H9 (cell line): ENCODE measurements at regions not wholly inside any gene's neighbourhood (a gene's known extent, or its start where the extent isn't known, plus 50 kb on each side); places are given as distances from the start of the nearest gene placed in this dataset.
"Not testable (repeated sequence)": the region's sequence is repeated elsewhere in the genome, so short reads cannot be mapped to it uniquely, and the experiment has no call there.

ENCODE experiments used
- DNase-seq: peaks from one replicate; pipeline ENCODE4 v3.0.0-alpha.2; 2017
- H2AFZ ChIP-seq: one replicate; pipeline ENCODE4 v1.6.1; 2013; ENCODE audit warnings: mild to moderate bottlenecking, low read length, control low read depth, moderate library complexity
- H2AK5ac ChIP-seq: 2 replicates; pipeline ENCODE4 v1.6.1; 2013; ENCODE audit warnings: low read length, control low read depth, mixed read lengths; ENCODE audit not compliant: insufficient read length
- H2BK120ac ChIP-seq: one replicate; pipeline ENCODE4 v1.6.1; 2013; ENCODE audit warnings: low read depth, mild to moderate bottlenecking, low read length, control low read depth, inconsistent platforms; ENCODE audit not compliant: poor library complexity, severe bottlenecking
- H2BK12ac ChIP-seq: 2 replicates; pipeline ENCODE4 v1.6.1; 2013; ENCODE audit warnings: low read length, control low read depth, mixed read lengths, low read depth; ENCODE audit not compliant: insufficient read length
- H2BK15ac ChIP-seq: 2 replicates; pipeline ENCODE4 v1.6.1; 2013; ENCODE audit warnings: low read depth, low read length, control low read depth
- H2BK20ac ChIP-seq: one replicate; pipeline ENCODE4 v1.6.1; 2013; ENCODE audit warnings: low read depth, mild to moderate bottlenecking, low read length, control low read depth, inconsistent platforms; ENCODE audit not compliant: poor library complexity, severe bottlenecking
- H2BK5ac ChIP-seq: 2 replicates; pipeline ENCODE4 v1.6.1; 2013; ENCODE audit warnings: low read length, control low read depth, mixed read lengths; ENCODE audit not compliant: insufficient read length
- H3K14ac ChIP-seq: 2 replicates; pipeline ENCODE4 v1.6.1; 2013; ENCODE audit warnings: low read length, control low read depth; ENCODE audit not compliant: insufficient read depth
- H3K18ac ChIP-seq: 2 replicates; pipeline ENCODE4 v1.6.1; 2013; ENCODE audit warnings: low read depth, mild to moderate bottlenecking, mixed read lengths, low read length, control low read depth; ENCODE audit not compliant: insufficient read length
- H3K23ac ChIP-seq: 2 replicates; pipeline ENCODE4 v1.6.1; 2013; ENCODE audit warnings: low read length, control low read depth, mixed read lengths, low read depth; ENCODE audit not compliant: insufficient read length
- H3K23me2 ChIP-seq: 2 replicates; pipeline ENCODE4 v1.6.1; 2013; ENCODE audit warnings: low read depth, mild to moderate bottlenecking, mixed read lengths, low read length, control low read depth; ENCODE audit not compliant: insufficient read length, poor library complexity, severe bottlenecking
- H3K27ac ChIP-seq: 2 replicates; pipeline ENCODE4 v1.5.1; 2013; ENCODE audit warnings: low read length, control low read depth, mixed read lengths, low read depth; ENCODE audit not compliant: insufficient read length
- H3K27me3 ChIP-seq: 2 replicates; pipeline ENCODE4 v1.6.1; 2013; ENCODE audit warnings: low read length, control low read depth, inconsistent platforms; ENCODE audit not compliant: insufficient read depth
- H3K4ac ChIP-seq: 2 replicates; pipeline ENCODE4 v1.6.1; 2013; ENCODE audit warnings: low read depth, mild to moderate bottlenecking, control low read depth, inconsistent platforms, low read length, moderate library complexity
- H3K4me1 ChIP-seq: 2 replicates; pipeline ENCODE4 v1.6.1; 2013; ENCODE audit warnings: low read length, control low read depth, inconsistent platforms; ENCODE audit not compliant: insufficient read depth
- H3K4me2 ChIP-seq: 2 replicates; pipeline ENCODE4 v1.6.1; 2013; ENCODE audit warnings: low read length, control low read depth, mixed read lengths; ENCODE audit not compliant: insufficient read length, insufficient read depth
- H3K56ac ChIP-seq: 2 replicates; pipeline ENCODE4 v1.6.1; 2013; ENCODE audit warnings: low read depth, mild to moderate bottlenecking, mixed read lengths, low read length, control low read depth; ENCODE audit not compliant: insufficient read length
- H3K79me1 ChIP-seq: 2 replicates; pipeline ENCODE4 v1.6.1; 2013; ENCODE audit warnings: low read depth, mild to moderate bottlenecking, moderate library complexity, low read length, control low read depth, inconsistent platforms; ENCODE audit not compliant: insufficient read depth, poor library complexity, severe bottlenecking
- H3K79me2 ChIP-seq: 2 replicates; pipeline ENCODE4 v1.6.1; 2013; ENCODE audit warnings: low read length, control low read depth, inconsistent platforms; ENCODE audit not compliant: insufficient read depth
- H3K9ac ChIP-seq: 2 replicates; pipeline ENCODE4 v1.6.1; 2013; ENCODE audit warnings: low read length, control low read depth, mixed read lengths; ENCODE audit not compliant: insufficient read length; ENCODE audit errors: extremely low read depth
- H3K9me3 ChIP-seq: one replicate; pipeline ENCODE4 v1.6.1; 2013; ENCODE audit warnings: low read depth, low read length, inconsistent platforms; ENCODE audit not compliant: control insufficient read depth
- H3T11ph ChIP-seq: one replicate; pipeline ENCODE4 v1.6.1; 2013; ENCODE audit warnings: mild to moderate bottlenecking, low read length, control low read depth, inconsistent platforms
- H4K20me1 ChIP-seq: one replicate; pipeline ENCODE4 v1.6.1; 2013; ENCODE audit not compliant: control insufficient read depth, insufficient read length, insufficient read depth
- H4K5ac ChIP-seq: 2 replicates; pipeline ENCODE4 v1.6.1; 2013; ENCODE audit warnings: low read depth, mild to moderate bottlenecking, mixed read lengths, low read length, control low read depth; ENCODE audit not compliant: insufficient read length
- H4K8ac ChIP-seq: replicated peaks from 2 replicates; pipeline ENCODE4 v1.6.1; 2013; ENCODE audit warnings: low read length, control low read depth, mixed read lengths, low read depth; ENCODE audit not compliant: insufficient read length
- H4K91ac ChIP-seq: 2 replicates; pipeline ENCODE4 v1.6.1; 2013; ENCODE audit warnings: low read depth, mild to moderate bottlenecking, moderate library complexity, mixed read lengths, low read length, control low read depth; ENCODE audit not compliant: insufficient read length
- H3K27ac Mint-ChIP-seq, 3 experiments: 2 replicates in 2 of 3; 3 replicates in 1 of 3; pipeline ENCODE4 v1.8.0; 2020 to 2021; ENCODE audit warnings: mixed read lengths in 3 of 3, mild to moderate bottlenecking in 1 of 3, moderate library complexity in 1 of 3
- H3K27me3 Mint-ChIP-seq: 2 replicates; pipeline ENCODE4 v1.8.0; 2021; ENCODE audit warnings: low read depth, mild to moderate bottlenecking, moderate library complexity, mixed read lengths
- H3K36me3 Mint-ChIP-seq, 3 experiments: 2 replicates in 2 of 3; 3 replicates in 1 of 3; pipeline ENCODE4 v1.8.0; 2020 to 2021; ENCODE audit warnings: low read depth in 3 of 3, mixed read lengths in 3 of 3; ENCODE audit not compliant: insufficient read depth in 1 of 3
- H3K4me1 Mint-ChIP-seq, 2 experiments: 2 replicates each; pipeline ENCODE4 v1.8.0; 2020; ENCODE audit warnings: mixed read lengths in 2 of 2
- H3K4me3 Mint-ChIP-seq, 2 experiments: 2 replicates in 1 of 2; 3 replicates in 1 of 2; pipeline ENCODE4 v1.8.0; 2020 to 2021; ENCODE audit warnings: mild to moderate bottlenecking in 2 of 2, mixed read lengths in 2 of 2, moderate library complexity in 1 of 2
- H3K9me3 Mint-ChIP-seq, 2 experiments: 2 replicates in 1 of 2; 3 replicates in 1 of 2; pipeline ENCODE4 v1.8.0; 2020; ENCODE audit warnings: mild to moderate bottlenecking in 2 of 2, mixed read lengths in 2 of 2, moderate library complexity in 1 of 2
- WGBS: extraction: QIAGEN DNeasy Blood & Tissue Kit; methylation state at CpG from one replicate; pipeline ENCODE4 v1.1.7; 2013; ENCODE audit warnings: missing lambda C conversion rate, low lambda C conversion rate, mixed read lengths; ENCODE audit not compliant: insufficient read length; ENCODE audit errors: extremely low coverage; 5-methylcytosine and 5-hydroxymethylcytosine counted together
- TF ChIP-seq, protein P1 (sequence below): fragments of 200-600 bp; sonication (generic); conservative IDR thresholded peaks from 3 replicates; pipeline ENCODE4 v1.8.0; 2021; ENCODE audit warnings: antibody characterized with exemption, mild to moderate bottlenecking

DNA sequence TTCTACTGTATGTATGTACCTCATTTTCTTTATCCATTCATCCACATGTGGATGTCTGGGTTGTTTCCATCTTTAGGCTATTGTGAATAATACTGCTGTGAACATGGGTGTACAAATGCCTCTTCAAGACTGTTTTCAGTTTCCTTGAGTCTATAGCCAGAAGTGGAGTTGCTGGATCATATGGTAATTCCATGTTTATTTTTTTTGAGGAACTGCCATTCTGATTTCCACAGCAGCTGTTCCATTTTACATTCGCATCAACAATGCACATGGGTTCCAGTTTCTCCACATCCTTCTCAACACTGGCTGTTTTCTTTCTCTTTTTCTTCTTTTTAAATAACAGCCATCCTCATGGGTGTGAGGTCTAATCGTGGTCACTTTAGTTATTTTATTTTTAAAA lies 69.9 kb upstream of the CTBP2 start:
- Histone ChIP-seq H4K91ac (no peak overlapping the region), H4K5ac (no peak overlapping the region), H4K8ac (no peak overlapping the region), H3K79me2 (no peaks in the 10 kb centered on the region), H2BK12ac (no peak overlapping the region), H3K27me3 (no peaks in the 10 kb centered on the region), H3K23ac (no peak overlapping the region), H2BK5ac (no peak overlapping the region), H3K4me2 (no peak overlapping the region), H3K23me2 (no peaks in the 10 kb centered on the region), H2BK15ac (no peak overlapping the region), H3K18ac (no peak overlapping the region), H3K79me1 (no peaks in the 10 kb centered on the region), H3K27ac (no peak overlapping the region), H2BK120ac (no peak overlapping the region), H3K14ac (no peak overlapping the region), H4K20me1 (no peaks in the 10 kb centered on the region), H2AFZ (no peak overlapping the region), H3T11ph (no peak overlapping the region), H3K9me3 (no peaks in the 10 kb centered on the region), H3K4ac (no peak overlapping the region), H2BK20ac (no peak overlapping the region), H3K56ac (no peak overlapping the region), H3K4me1 (peaks cover 3% of the 10 kb centered on the region; the same call in 1 of the 2 replicates), H3K9ac (no peak overlapping the region), H2AK5ac (no peak overlapping the region)
- Mint-ChIP-seq H3K27me3 (peaks cover 3% of the 10 kb centered on the region; the same call in 1 of the 2 replicates), H3K4me3 (no peak overlapping the region), H3K27ac (no peak overlapping the region), H3K9me3 (peaks cover 0 to 2% of the 10 kb centered on the region in 2 experiments; a peak in 1 of 5 replicates), H3K36me3 (no peaks in the 10 kb centered on the region; a peak in 1 of 7 replicates), H3K4me1 (peaks cover 30 to 37% of the 10 kb centered on the region in 2 experiments)
- no CpG with 5 or more reads among the region's 2 CpGs for WGBS
- TF ChIP-seq, protein P1, sequence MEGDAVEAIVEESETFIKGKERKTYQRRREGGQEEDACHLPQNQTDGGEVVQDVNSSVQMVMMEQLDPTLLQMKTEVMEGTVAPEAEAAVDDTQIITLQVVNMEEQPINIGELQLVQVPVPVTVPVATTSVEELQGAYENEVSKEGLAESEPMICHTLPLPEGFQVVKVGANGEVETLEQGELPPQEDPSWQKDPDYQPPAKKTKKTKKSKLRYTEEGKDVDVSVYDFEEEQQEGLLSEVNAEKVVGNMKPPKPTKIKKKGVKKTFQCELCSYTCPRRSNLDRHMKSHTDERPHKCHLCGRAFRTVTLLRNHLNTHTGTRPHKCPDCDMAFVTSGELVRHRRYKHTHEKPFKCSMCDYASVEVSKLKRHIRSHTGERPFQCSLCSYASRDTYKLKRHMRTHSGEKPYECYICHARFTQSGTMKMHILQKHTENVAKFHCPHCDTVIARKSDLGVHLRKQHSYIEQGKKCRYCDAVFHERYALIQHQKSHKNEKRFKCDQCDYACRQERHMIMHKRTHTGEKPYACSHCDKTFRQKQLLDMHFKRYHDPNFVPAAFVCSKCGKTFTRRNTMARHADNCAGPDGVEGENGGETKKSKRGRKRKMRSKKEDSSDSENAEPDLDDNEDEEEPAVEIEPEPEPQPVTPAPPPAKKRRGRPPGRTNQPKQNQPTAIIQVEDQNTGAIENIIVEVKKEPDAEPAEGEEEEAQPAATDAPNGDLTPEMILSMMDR: no peak
- DNase-seq: no peak

DNA sequence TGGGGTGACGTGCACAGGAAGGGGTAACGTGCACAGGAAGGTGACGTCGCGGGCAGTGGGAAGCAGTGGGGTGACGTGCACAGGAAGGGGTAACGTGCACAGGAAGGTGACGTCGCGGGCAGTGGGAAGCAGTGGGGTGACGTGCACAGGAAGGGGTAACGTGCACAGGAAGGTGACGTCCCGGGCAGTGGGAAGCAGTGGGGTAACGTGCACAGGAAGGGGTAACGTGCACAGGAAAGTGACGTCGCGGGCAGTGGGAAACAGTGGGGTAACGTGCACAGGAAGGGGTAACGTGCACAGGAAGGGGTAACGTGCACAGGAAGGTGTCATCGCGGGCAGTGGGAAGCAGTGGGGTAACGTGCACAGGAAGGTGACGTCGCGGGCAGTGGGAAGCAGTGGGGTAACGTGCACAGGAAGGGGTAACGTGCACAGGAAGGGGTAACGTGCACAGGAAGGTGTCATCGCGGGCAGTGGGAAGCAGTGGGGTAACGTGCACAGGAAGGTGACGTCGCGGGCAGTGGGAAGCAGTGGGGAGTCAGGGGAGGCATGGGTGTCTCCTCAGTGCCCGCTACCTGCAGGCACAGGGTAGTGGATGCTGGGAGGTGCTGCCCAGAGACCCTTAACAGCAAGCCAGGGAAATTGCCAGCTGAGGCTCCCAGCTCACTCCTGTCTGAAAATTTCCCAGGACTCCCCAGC lies 68.0 kb upstream of the CTBP2 start:
- not testable (repeated sequence) for H3K23ac ChIP-seq, DNase-seq, H4K8ac ChIP-seq, H3K79me1 ChIP-seq, H4K5ac ChIP-seq, H3K27ac ChIP-seq, H3K79me2 ChIP-seq, H3K9me3 ChIP-seq, H2AFZ ChIP-seq, H3K27me3 Mint-ChIP-seq, H3K23me2 ChIP-seq, H3K9me3 Mint-ChIP-seq, H3K4me2 ChIP-seq, H3K4ac ChIP-seq, H3K56ac ChIP-seq, H3K18ac ChIP-seq, H2BK15ac ChIP-seq, H2AK5ac ChIP-seq, H3K9ac ChIP-seq, H3K4me3 Mint-ChIP-seq, H3K4me1 ChIP-seq, H3K27me3 ChIP-seq, H3T11ph ChIP-seq, H4K91ac ChIP-seq, H2BK5ac ChIP-seq, H3K14ac ChIP-seq, H2BK12ac ChIP-seq, H4K20me1 ChIP-seq, H2BK20ac ChIP-seq, H3K36me3 Mint-ChIP-seq, H3K27ac Mint-ChIP-seq, H2BK120ac ChIP-seq
- H3K4me1 Mint-ChIP-seq: peaks cover 24 to 31% of the 10 kb centered on the region in 2 experiments
- WGBS: no CpG with 5 or more reads among the region's 38 CpGs
